ENCODE measurements at regions not wholly inside any gene's neighbourhood (a gene's known extent, or its start where the extent isn't known, plus 50 kb on each side); places are given as distances from the start of the nearest gene placed in this dataset.

- no peak for DNase-seq
Measured at GRCh38 chr2:41970988-41971660, 76.7 kb upstream of the PKDCC start.

GRCh38 chr2:41972179-41972578, 75.6 kb upstream of the PKDCC start:
- no peak for DNase-seq

GRCh38 chr2:41972819-41973218, 75.0 kb upstream of the PKDCC start:
- no peak for DNase-seq

GRCh38 chr2:41973871-41974270, 74.0 kb upstream of the PKDCC start:
- DNase-seq = no peak

GRCh38 chr2:41981417-41981816, 66.4 kb upstream of the PKDCC start:
- no peak for DNase-seq

GRCh38 chr2:41985573-41986095, 62.2 kb upstream of the PKDCC start:
- DNase-seq = no peak

- peak; percentile 23 for DNase-seq
Measured at GRCh38 chr2:41989501-41990180, 58.2 kb upstream of the PKDCC start.

GRCh38 chr2:41990245-41990644, 57.6 kb upstream of the PKDCC start:
- no peak for DNase-seq

- no peak for DNase-seq
Measured at GRCh38 chr2:41990688-41991087, 57.1 kb upstream of the PKDCC start.

- DNase-seq = no peak
Measured at GRCh38 chr2:41992056-41992642, 55.7 kb upstream of the PKDCC start.

GRCh38 chr2:41992671-41993434, 55.0 kb upstream of the PKDCC start:
- DNase-seq = peak; percentile 38

- DNase-seq = no peak
Measured at GRCh38 chr2:41993435-41993925, 54.3 kb upstream of the PKDCC start.

GRCh38 chr2:41994233-41994637, 53.6 kb upstream of the PKDCC start:
- no peak for DNase-seq

- DNase-seq = no peak
Measured at GRCh38 chr2:41994661-41995060, 53.2 kb upstream of the PKDCC start.

- no peak for DNase-seq
Measured at GRCh38 chr2:41997561-41997960, 50.3 kb upstream of the PKDCC start.
